Esophagus squamous epithelium (tissue), 5 donors: ENCODE measurements at regions not wholly inside any gene's neighbourhood (a gene's known extent, or its start where the extent isn't known, plus 50 kb on each side); places are given as distances from the start of the nearest gene placed in this dataset.

Source experiments
- DNase-seq: peaks from one replicate; lab custom pipeline; 2025; lab: John Stamatoyannopoulos, UW
- H3K27ac ChIP-seq, 4 donors: fragments of 200-600 bp; sonication (generic); one replicate each; pipeline ENCODE4 v1.5.1; 2016 to 2019; ENCODE audit warnings: mild to moderate bottlenecking in 1 of 4
- H3K27me3 ChIP-seq, 4 donors: fragments of 200-600 bp; sonication (generic); 1 replicate in 3 of 4; 2 replicates in 1 of 4; pipeline versions ENCODE4 v1.5.1 to v1.6.0; 2017 to 2021; ENCODE audit warnings: antibody characterized with exemption in 1 of 4
- H3K36me3 ChIP-seq, 3 donors: fragments of 200-600 bp; sonication (generic); one replicate each; pipeline ENCODE4 v1.5.1; 2016 to 2019
- H3K4me1 ChIP-seq, 3 donors: fragments of 200-600 bp; sonication (generic); one replicate each; pipeline ENCODE4 v1.5.1; 2017 to 2019
- H3K4me3 ChIP-seq, 4 donors: fragments of 200-600 bp; sonication (generic); 1 replicate in 3 of 4; 2 replicates in 1 of 4; pipeline ENCODE4 v1.5.1; 2016 to 2019; ENCODE audit warnings: mild to moderate bottlenecking in 2 of 4, moderate library complexity in 1 of 4
- H3K9me3 ChIP-seq, 3 donors: fragments of 200-600 bp; sonication (generic); one replicate each; pipeline ENCODE4 v1.5.1; 2016 to 2019
- POLR2A ChIP-seq, 4 donors: fragments of 450-650 bp; IDR thresholded peaks; one replicate each; pipeline ENCODE4 v1.6.1; 2017; ENCODE audit warnings: antibody characterized with exemption in 4 of 4, mild to moderate bottlenecking in 4 of 4, moderate library complexity in 3 of 4
- WGBS, 2 donors: methylation state at CpG; one replicate each; pipeline ENCODE4 v1.1.5; 2018; 5-methylcytosine and 5-hydroxymethylcytosine counted together
- intact Hi-C: fragments of 100-400 bp; cut with DNase I; formaldehyde crosslinking; loops from one replicate; pipeline ENCODE4 v1.15.0; 2022
- TF ChIP-seq, protein P1 (sequence below), 6 experiments: fragments of 450-650 bp in 4 of 6; fragments of 200-600 bp in 2 of 6; sonication (generic) in 2 of 6; IDR thresholded peaks; one replicate each; pipeline ENCODE4 v1.5.1; 2016 to 2019; ENCODE audit warnings: antibody characterized with exemption in 6 of 6, mild to moderate bottlenecking in 4 of 6, moderate library complexity in 4 of 6
- donor health status: DM: yes; HTN: yes; CAD: no.

DNA sequence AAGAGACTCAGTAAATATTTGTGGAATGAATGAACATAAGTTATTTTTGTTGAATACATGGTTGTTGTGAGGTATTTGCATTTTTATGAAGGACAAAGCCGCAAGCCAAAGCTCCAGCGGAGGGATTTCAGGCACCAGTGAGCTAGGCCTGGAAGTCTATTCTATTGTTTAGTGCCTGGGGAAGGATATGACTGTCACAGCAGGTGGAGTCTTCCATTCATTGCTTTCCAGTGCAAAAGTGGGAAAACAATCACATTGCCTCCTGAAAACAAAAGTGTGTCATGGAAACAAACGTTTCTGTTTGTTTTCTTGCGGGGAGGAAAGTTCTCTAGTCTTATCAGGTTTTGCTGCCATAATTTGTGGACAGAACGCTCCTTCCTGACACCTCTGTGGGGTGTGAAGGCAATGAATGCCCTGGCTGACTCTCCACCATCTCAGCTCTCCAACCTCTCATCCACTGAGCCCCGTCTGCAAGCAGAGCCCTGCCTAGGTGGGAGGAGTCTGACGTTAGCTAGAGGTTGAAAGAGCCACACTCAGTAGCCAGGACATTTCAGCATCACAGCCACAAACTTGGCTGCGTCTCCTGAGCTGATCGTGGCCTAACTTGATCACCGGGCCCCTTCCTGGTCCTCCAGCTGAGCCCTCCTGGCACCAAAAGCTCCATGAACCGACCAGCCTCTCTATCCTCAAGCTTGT, 739.1 kb downstream of the MATN1 start:
- Histone ChIP-seq H3K4me3 (no peak overlapping the region), H3K4me1 (no peaks in the 10 kb centered on the region), H3K9me3 (no peaks in the 10 kb centered on the region), H3K27me3 (peaks cover 0 to 40% (median 0%) of the 10 kb centered on the region in 4 donors), H3K36me3 (no peaks in the 10 kb centered on the region), H3K27ac (peak overlapping the region in 2 of 4 donors; percentile 42 to 43)
- intact Hi-C loops = no loop called here
- TF ChIP-seq POLR2A (IDR thresholded peaks at IDR 0.05) = no peak
- TF ChIP-seq, protein P1, sequence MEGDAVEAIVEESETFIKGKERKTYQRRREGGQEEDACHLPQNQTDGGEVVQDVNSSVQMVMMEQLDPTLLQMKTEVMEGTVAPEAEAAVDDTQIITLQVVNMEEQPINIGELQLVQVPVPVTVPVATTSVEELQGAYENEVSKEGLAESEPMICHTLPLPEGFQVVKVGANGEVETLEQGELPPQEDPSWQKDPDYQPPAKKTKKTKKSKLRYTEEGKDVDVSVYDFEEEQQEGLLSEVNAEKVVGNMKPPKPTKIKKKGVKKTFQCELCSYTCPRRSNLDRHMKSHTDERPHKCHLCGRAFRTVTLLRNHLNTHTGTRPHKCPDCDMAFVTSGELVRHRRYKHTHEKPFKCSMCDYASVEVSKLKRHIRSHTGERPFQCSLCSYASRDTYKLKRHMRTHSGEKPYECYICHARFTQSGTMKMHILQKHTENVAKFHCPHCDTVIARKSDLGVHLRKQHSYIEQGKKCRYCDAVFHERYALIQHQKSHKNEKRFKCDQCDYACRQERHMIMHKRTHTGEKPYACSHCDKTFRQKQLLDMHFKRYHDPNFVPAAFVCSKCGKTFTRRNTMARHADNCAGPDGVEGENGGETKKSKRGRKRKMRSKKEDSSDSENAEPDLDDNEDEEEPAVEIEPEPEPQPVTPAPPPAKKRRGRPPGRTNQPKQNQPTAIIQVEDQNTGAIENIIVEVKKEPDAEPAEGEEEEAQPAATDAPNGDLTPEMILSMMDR (IDR thresholded peaks at IDR 0.05) = no peak
- DNase-seq = no peak
- 48 to 54% methylated on average over 8 to 9 of the region's 11 CpGs for WGBS, 2 donors

DNA sequence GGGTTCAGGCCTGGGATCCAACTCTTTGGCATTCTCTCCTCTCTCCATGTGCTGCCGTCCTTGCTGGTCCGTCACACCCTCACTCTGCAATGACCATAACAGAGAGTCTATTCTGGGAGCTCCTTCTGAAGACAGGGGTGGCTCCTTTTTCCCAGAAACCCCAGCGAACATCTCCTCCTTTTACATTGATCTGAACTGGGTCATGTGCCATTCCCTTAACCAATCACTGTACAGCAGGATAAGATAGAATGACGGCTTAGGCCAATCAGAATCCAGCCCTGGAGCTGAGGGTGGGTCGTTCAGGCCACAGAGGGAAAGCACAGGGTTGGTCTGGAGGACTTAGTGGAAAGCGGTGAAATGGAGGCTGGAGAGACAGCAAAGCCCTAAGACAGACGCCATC, 740.1 kb downstream of the MATN1 start:
- Histone ChIP-seq H3K4me3 (no peak overlapping the region), H3K36me3 (no peaks in the 10 kb centered on the region), H3K9me3 (no peaks in the 10 kb centered on the region), H3K27me3 (peaks cover 0 to 40% (median 0%) of the 10 kb centered on the region in 4 donors), H3K27ac (no peak overlapping the region), H3K4me1 (no peaks in the 10 kb centered on the region)
- 64 to 89% methylated on average over 6 to 7 of the region's 7 CpGs for WGBS, 2 donors
- TF ChIP-seq, protein P1 (IDR thresholded peaks at IDR 0.05) = no peak
- no peak for TF ChIP-seq POLR2A (IDR thresholded peaks at IDR 0.05)
- DNase-seq = no peak
- intact Hi-C loops = no loop called here

DNA sequence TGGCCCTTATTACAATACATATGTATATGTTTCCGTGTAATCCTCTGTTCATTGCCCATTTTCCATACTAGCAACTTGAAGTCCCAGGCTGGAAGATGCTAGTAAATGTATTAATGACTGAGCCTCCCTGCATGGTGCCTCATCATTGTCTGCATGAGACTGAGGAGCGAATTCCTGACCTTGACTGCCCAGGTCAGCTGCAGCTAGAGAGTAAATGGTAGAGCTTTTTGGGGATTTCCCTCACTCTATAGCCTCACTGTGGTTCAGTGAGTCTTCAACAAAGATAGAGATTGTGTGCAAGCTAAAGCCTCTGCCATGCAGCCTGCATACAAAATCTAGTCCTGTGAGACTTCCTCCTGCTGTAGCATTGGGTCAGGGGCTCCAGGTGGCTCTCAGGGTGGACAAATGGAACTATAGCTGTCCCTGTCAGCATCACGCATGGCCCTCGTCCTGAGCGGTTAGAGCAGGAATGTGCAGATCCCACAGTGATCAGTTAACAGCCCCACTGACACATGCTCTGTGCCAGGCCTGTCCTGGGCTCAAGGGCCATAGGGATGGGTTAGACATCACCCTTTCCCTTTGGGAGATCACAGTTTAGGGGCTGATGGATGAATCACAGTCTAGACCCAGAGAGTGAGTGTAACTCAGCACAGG, 741.7 kb downstream of the MATN1 start:
- no peak overlapping the region for H3K27ac ChIP-seq
- no peaks in the 10 kb centered on the region for H3K36me3 ChIP-seq
- intact Hi-C loops = no loop called here
- H3K9me3 ChIP-seq = no peaks in the 10 kb centered on the region
- DNase-seq = no peak
- WGBS, 2 donors = 69 to 73% methylated on average over 2 to 5 of the region's 5 CpGs
- peaks cover 0 to 40% (median 0%) of the 10 kb centered on the region in 4 donors for H3K27me3 ChIP-seq
- H3K4me1 ChIP-seq = no peaks in the 10 kb centered on the region
- TF ChIP-seq, protein P1 (IDR thresholded peaks at IDR 0.05) = no peak
- no peak for TF ChIP-seq POLR2A (IDR thresholded peaks at IDR 0.05)
- H3K4me3 ChIP-seq = no peak overlapping the region

DNA sequence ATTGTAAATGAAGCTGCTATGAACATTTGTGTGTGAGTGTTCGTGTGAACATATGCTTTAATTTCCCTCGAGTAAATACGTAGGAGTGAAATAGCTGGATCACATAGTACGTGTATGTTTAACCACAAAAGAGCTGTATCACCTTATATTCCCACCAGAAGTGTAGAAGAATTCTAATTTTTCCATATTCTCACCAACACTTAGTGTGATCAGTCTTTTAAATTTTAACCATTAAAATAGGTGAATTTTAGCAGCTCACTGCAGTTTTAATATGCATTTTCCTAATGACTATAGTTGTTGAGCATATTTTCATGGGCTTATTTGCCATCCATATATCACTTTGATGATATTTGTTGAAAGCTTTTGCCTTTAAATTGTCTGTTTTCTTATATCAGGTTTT, 741.2 kb downstream of the PTPRU start:
- H3K9me3 ChIP-seq = no peaks in the 10 kb centered on the region

More for the DNA sequence above, 741.2 kb downstream of the PTPRU start:
- Histone ChIP-seq H3K4me1 (no peaks in the 10 kb centered on the region), H3K27me3 (peaks cover 0 to 16% (median 0%) of the 10 kb centered on the region in 4 donors), H3K36me3 (no peaks in the 10 kb centered on the region), H3K27ac (no peak overlapping the region), H3K4me3 (no peak overlapping the region)
- 62 to 65% methylated on average over 4 of the region's 4 CpGs for WGBS, 2 donors
- no peak for TF ChIP-seq POLR2A (IDR thresholded peaks at IDR 0.05)
- TF ChIP-seq, protein P1 (IDR thresholded peaks at IDR 0.05) = no peak
- intact Hi-C loops = no loop called here
- DNase-seq = no peak
